HG03432 (cell line): ENCODE measurements at regions not wholly inside any gene's neighbourhood (a gene's known extent, or its start where the extent isn't known, plus 50 kb on each side); places are given as distances from the start of the nearest gene placed in this dataset.
"Not testable (repeated sequence)": the region's sequence is repeated elsewhere in the genome, so short reads cannot be mapped to it uniquely, and the experiment has no call there.

Source experiments
- ATAC-seq: cut with Tn5 transposase; IDR thresholded peaks from one replicate; pipeline ENCODE4 v1.9.1; 2021; ENCODE audit warnings: mild to moderate bottlenecking, moderate library complexity; ENCODE audit not compliant: unreplicated experiment

- peak; percentile 59 for ATAC-seq
Measured at GRCh38 chrY:14344648-14345333, 179.5 kb upstream of the NLGN4Y start.

- ATAC-seq, result no peak
Measured at GRCh38 chrY:14351590-14351989, 172.7 kb upstream of the NLGN4Y start.

GRCh38 chrY:14356154-14356553, 168.2 kb upstream of the NLGN4Y start:
- no peak for ATAC-seq

GRCh38 chrY:14360748-14361500, 163.4 kb upstream of the NLGN4Y start:
- no peak for ATAC-seq

- no peak for ATAC-seq
Measured at GRCh38 chrY:14373608-14374007, 150.7 kb upstream of the NLGN4Y start.

- no peak for ATAC-seq
Measured at GRCh38 chrY:14378217-14378616, 146.1 kb upstream of the NLGN4Y start.

- not testable (repeated sequence) for ATAC-seq
Measured at GRCh38 chrY:14410549-14411030, 113.7 kb upstream of the NLGN4Y start.

- no peak for ATAC-seq
Measured at GRCh38 chrY:14411334-14411733, 113.0 kb upstream of the NLGN4Y start.

GRCh38 chrY:14436546-14436945, 87.8 kb upstream of the NLGN4Y start:
- no peak for ATAC-seq

- no peak for ATAC-seq
Measured at GRCh38 chrY:14437626-14438025, 86.7 kb upstream of the NLGN4Y start.

- ATAC-seq, result no peak
Measured at GRCh38 chrY:14438395-14438794, 85.9 kb upstream of the NLGN4Y start.

- no peak for ATAC-seq
Measured at GRCh38 chrY:14444550-14444949, 79.8 kb upstream of the NLGN4Y start.

GRCh38 chrY:14468151-14468683, 56.1 kb upstream of the NLGN4Y start:
- no peak for ATAC-seq

GRCh38 chrY:14472421-14472820, 51.9 kb upstream of the NLGN4Y start:
- no peak for ATAC-seq

- no peak for ATAC-seq
Measured at GRCh38 chrY:14473320-14473719, 51.0 kb upstream of the NLGN4Y start.
